ENCODE measurements at regions not wholly inside any gene's neighbourhood (a gene's known extent, or its start where the extent isn't known, plus 50 kb on each side); places are given as distances from the start of the nearest gene placed in this dataset.

DNA sequence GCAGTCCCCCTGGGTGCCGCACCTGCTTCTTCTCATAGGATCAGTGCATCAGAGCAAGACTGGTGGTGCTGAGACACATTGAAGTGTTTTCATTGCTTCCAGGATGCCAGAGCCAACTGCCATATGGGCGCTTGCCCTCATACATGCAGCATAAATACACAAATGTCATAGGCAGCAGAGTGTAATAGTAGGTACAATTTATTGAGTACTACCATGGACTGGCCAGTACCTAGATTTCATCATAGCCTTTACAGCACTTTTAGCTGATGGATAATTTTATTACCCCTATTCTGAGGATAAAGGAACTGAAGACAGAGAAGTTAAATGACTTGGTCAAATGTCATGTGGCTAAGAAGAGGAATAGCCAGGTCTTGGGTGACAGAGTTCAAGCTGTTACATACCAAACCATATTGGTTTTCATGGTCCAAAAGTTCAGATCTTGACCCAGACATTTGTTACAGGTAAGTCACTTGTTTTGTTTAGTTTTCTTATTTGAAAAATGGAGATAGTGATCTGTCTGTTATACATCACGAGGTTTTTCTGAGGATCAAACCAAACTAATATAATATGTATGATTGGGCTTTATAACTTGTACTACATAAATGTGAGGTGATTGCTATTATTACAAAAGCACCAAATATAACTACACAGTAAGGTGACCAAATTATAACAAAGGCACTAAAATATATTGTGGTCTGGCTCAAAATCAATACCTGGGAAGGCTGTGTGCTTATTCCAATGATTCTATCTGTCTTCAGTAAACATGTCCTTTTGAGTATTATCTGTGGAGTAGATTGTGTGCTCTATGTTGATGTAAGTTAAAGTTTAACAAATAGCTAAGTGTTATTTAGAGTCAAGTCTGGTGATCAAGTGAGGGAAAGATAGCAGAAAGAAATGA lies 151.9 kb upstream of the CYRIA start:
- Histone ChIP-seq H3K27ac (no peak overlapping the region), H3K36me3 (replicated peaks) (no peaks in the 10 kb centered on the region), H3K27me3 (replicated peaks) (no peaks in the 10 kb centered on the region), H3K4me3 (ENCODE audit: low read depth, low read length) (no peak overlapping the region)
- DNase-seq: no peak
- in situ Hi-C loops (cut with HindIII; ENCODE audit: low pct_ligation_motif_present, low sequenced_read_pairs): no loop called here
- TF ChIP-seq, protein P1, sequence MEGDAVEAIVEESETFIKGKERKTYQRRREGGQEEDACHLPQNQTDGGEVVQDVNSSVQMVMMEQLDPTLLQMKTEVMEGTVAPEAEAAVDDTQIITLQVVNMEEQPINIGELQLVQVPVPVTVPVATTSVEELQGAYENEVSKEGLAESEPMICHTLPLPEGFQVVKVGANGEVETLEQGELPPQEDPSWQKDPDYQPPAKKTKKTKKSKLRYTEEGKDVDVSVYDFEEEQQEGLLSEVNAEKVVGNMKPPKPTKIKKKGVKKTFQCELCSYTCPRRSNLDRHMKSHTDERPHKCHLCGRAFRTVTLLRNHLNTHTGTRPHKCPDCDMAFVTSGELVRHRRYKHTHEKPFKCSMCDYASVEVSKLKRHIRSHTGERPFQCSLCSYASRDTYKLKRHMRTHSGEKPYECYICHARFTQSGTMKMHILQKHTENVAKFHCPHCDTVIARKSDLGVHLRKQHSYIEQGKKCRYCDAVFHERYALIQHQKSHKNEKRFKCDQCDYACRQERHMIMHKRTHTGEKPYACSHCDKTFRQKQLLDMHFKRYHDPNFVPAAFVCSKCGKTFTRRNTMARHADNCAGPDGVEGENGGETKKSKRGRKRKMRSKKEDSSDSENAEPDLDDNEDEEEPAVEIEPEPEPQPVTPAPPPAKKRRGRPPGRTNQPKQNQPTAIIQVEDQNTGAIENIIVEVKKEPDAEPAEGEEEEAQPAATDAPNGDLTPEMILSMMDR (IDR thresholded peaks at IDR 0.05; ENCODE audit: low read depth, low read length, missing control alignments): no peak

DNA sequence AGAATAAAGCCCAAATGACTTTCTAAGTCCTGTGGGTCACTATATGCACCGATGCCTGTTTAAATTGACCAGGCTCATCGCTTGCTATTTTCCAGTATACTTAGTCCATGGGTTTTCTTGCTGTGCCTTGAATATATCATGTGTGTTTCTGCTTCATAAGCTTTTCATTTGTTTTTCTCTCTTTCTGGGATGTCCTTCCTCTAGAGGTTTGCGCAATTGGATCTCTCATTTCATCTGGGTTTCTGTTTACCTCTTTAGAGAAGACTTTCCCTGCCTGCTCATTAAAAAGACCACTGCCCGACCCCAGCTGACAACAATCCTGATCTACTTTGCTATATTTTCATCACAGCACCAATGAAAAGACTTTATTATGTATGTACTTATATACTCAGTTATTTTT lies 150.9 kb upstream of the CYRIA start:
- TF ChIP-seq, protein P1 (IDR thresholded peaks at IDR 0.05; ENCODE audit: low read depth, low read length, missing control alignments): no peak
- Histone ChIP-seq H3K27me3 (replicated peaks) (no peaks in the 10 kb centered on the region), H3K4me3 (ENCODE audit: low read depth, low read length) (no peak overlapping the region), H3K36me3 (replicated peaks) (no peaks in the 10 kb centered on the region), H3K27ac (no peak overlapping the region)
- in situ Hi-C loops (cut with HindIII; ENCODE audit: low pct_ligation_motif_present, low sequenced_read_pairs): no loop called here
- DNase-seq: no peak

DNA sequence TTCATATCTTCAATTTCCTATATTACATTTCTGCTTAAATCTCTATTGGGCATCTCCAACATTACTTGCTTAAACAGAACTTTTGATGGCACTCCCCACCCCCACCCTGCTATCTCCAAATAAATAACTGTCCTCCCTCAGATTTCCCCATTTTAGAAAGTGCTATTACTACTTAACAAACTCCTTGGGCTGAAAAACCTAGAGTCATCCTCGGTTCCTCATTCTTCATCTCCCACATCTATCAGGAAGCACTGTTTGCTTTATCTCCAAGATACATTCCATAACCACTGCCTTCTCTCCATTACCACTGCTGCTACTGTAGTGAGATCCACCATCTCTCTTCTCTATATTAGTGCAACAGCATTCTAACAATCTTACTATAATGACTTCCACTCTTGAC lies 150.4 kb upstream of the CYRIA start:
- H3K27ac ChIP-seq: no peak overlapping the region
- in situ Hi-C loops (cut with HindIII; ENCODE audit: low pct_ligation_motif_present, low sequenced_read_pairs): no loop called here
- TF ChIP-seq, protein P1 (IDR thresholded peaks at IDR 0.05; ENCODE audit: low read depth, low read length, missing control alignments): no peak
- no peaks in the 10 kb centered on the region for H3K27me3 ChIP-seq (replicated peaks)
- H3K4me3 ChIP-seq (ENCODE audit: low read depth, low read length): no peak overlapping the region
- DNase-seq: no peak
- H3K36me3 ChIP-seq (replicated peaks): no peaks in the 10 kb centered on the region

DNA sequence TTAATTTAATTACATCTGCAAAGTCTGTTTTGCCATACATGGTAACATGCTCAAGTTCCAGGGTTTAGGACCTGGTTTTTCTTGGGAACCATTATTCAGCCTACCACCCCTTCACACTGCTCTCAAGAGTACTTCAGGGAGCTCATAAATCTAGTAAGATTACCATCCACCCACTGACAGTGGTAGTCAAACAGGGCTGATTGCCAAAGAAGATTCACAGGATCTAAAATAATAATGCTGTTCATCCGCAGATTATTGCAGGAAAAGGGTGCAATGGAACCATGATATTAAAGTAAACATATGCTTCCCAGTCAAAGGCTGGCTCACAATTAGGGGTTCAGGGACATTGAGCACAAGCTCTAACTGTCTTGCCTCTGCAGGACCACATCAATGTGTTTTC lies 148.0 kb upstream of the CYRIA start:
- in situ Hi-C loops (cut with HindIII; ENCODE audit: low pct_ligation_motif_present, low sequenced_read_pairs): no loop called here
- H3K36me3 ChIP-seq (replicated peaks): no peaks in the 10 kb centered on the region
- H3K27ac ChIP-seq: no peak overlapping the region
- H3K4me3 ChIP-seq (ENCODE audit: low read depth, low read length): no peak overlapping the region
- TF ChIP-seq, protein P1 (IDR thresholded peaks at IDR 0.05; ENCODE audit: low read depth, low read length, missing control alignments): no peak
- DNase-seq: no peak
- no peaks in the 10 kb centered on the region for H3K27me3 ChIP-seq (replicated peaks)

DNA sequence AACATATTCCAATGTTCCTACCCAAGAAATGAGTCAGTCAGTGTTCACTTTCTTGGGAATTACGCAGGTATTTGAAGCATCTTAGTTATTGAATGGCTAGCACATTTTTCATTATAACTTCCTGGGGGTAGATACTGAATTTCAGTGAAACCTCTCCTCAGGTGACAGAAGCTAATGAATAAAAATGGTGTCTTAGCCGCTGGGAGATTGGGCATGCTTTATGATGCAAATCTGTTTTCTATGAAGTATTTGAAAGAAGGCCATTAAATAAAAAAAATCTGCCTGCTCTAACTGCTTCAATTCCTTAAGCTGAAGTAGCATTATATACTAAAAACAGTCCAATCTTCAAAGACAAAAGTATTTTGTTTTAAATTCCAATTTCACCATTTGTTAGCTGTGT lies 132.8 kb upstream of the CYRIA start:
- H3K36me3 ChIP-seq (replicated peaks): no peaks in the 10 kb centered on the region
- DNase-seq: no peak
- in situ Hi-C loops (cut with HindIII; ENCODE audit: low pct_ligation_motif_present, low sequenced_read_pairs): no loop called here
- no peaks in the 10 kb centered on the region for H3K27me3 ChIP-seq (replicated peaks)
- H3K4me3 ChIP-seq (ENCODE audit: low read depth, low read length): no peak overlapping the region
- TF ChIP-seq, protein P1 (IDR thresholded peaks at IDR 0.05; ENCODE audit: low read depth, low read length, missing control alignments): no peak
- H3K27ac ChIP-seq: no peak overlapping the region

DNA sequence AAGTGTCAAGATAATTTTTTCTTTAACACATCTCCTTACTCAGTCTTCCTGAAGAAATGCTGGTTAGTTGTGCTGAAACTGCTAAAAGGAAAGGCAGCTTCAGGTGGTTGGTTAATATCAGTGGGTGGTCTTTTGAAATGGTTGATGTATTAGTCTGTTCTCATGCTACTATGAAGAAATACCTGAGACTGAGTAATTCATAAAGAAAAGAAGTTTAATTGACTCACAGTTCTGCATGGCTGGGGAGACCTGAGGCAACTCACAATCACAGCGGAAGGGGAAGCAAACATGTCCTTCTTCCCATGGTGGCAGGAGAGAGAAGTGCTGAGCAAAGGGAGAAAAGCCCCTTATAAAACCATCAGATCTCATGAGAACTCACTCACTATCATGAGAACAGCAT lies 125.9 kb upstream of the CYRIA start:
- no peak for DNase-seq
- Histone ChIP-seq H3K36me3 (replicated peaks) (no peaks in the 10 kb centered on the region), H3K27me3 (replicated peaks) (no peaks in the 10 kb centered on the region), H3K27ac (no peak overlapping the region), H3K4me3 (ENCODE audit: low read depth, low read length) (no peak overlapping the region)
- in situ Hi-C loops (cut with HindIII; ENCODE audit: low pct_ligation_motif_present, low sequenced_read_pairs): no loop called here
- TF ChIP-seq, protein P1 (IDR thresholded peaks at IDR 0.05; ENCODE audit: low read depth, low read length, missing control alignments): no peak

Data from brain microvascular endothelial cell (primary cell).